ENCODE measurements at regions not wholly inside any gene's neighbourhood (a gene's known extent, or its start where the extent isn't known, plus 50 kb on each side); places are given as distances from the start of the nearest gene placed in this dataset.

DNA sequence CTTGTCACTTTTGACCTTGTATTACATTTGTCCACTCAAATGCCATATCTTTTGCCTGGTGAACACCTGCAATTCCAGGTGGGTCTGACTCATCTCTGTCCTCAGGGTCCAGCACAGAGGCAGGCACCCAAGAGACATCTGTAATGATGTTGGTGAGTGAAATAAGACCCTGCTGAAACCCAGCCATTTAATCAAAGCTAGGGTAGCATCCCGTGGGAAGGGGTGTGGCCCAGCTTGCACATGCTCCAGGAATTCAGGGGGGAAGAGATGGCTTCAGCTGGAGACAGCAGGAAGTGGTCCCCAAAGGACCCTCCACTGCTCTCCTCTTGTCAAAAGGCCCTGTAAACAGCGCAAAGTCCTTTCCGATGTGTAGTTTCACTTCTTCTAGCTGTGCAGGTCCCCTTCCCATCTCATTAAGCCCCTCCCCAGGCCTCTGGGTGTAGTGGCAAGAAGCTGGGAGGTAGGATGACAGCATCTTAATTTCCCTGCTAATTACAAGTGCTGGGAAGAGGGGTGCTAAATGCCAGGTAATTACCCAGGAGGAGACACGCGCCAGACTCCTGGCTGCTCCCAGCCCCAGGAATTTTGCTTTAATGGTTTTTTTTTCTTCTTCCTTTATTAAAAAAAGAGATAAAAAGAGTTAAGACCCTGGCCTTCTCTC is 54.4 kb upstream of the TRABD2B start:
- DNase-seq, result no peak

DNA sequence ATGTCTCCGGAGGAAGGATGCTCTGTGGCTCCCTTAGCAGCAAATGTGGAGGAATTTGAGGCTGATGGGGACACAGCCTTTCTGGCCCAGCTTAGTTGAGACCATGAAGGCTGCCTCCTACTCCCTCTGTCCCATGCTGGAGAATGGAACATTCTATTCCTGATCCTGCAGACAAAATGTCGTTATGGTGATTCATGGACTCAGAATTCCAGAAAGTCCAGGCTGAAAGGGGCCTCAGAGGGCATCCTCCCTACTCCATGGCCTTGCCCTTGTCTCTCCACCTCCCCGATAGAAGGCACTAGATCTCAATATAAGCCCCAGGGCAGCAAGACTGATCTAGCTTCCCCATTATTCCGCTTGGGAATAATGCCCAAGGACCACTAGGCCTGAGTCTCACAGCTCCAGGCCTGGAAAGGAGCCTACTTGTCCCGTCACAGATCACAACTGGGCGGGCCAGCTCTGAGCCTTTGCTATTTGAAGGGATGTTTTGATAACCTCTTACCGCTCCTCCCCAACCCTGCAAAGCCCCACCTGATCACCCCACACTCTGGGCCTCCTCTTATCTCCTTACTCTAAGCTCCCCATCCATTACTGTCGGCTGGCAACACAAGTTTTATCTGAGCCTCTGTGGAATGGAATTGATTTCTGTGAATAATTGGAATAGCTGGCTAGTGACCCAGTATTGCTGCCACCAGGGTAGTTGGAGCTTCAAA is 52.8 kb upstream of the TRABD2B start:
- no peak for DNase-seq

DNA sequence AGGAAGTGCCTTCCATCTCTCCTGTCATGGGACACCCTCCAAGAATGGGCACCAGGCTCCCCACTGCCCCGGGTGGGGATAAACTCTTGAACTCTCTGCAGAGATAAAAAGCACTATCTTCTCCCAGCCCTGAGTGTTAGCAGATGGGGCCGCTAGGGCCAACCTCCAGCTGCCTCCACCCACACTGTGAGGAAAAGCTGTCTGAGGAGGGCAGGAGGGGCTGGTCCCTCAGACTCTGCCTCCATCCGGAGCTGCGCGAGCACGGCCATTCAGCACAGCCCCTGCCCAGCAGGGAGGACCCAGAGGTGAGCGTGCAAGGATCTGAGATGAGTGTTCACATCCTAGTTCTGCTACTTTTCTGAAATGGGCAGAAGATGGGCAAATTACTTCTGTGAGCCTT is 51.8 kb upstream of the TRABD2B start:
- no peak for DNase-seq

DNA sequence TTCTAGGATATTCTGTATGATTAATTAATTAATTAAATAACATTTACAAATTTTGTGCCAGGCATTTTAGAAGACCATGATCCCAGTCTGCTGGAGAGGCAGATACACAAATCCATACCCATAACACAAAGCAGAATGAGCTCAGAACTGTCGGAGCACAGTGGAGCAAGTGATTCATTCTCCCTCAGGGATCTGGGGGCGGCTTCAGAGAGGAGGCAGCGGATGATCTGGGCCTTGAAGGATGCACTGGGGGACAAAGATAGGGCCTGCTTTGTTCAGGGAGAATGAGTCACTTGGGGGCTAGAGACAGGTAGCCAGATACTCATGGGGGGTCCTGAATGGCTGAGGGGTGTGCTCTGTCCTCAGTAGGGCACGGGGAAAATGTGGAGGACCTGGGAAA is 50.9 kb upstream of the TRABD2B start:
- DNase-seq, result no peak

DNA sequence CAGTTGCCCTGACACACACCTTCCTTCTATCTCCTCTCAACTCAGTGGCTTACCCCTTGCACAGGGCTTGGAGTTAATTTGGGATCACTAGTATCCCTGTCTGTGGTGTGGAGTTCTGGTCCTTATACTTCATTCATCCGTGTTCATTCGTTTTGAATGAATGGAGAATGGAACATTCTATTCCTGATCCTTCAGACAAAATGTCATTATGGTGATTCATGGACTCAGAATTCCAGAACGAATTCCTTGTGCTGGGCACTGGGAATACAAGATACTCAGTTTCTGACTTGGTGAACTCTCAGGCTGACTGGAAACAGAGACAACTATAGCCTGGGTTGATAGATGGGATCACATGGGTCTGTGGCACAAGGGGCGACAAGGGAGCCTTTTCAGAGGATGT is 49.9 kb upstream of the TRABD2B start:
- no peak for DNase-seq

Measured in CD4-positive, alpha-beta T cell treated with Interleukin-4 for 4 hours (primary cell).